NCI-H1092 (cell line): ENCODE measurements at regions not wholly inside any gene's neighbourhood (a gene's known extent, or its start where the extent isn't known, plus 50 kb on each side); places are given as distances from the start of the nearest gene placed in this dataset.

Source experiments
- DNase-seq: peaks from one replicate; lab custom pipeline; 2025; lab: John Stamatoyannopoulos, UW

DNA sequence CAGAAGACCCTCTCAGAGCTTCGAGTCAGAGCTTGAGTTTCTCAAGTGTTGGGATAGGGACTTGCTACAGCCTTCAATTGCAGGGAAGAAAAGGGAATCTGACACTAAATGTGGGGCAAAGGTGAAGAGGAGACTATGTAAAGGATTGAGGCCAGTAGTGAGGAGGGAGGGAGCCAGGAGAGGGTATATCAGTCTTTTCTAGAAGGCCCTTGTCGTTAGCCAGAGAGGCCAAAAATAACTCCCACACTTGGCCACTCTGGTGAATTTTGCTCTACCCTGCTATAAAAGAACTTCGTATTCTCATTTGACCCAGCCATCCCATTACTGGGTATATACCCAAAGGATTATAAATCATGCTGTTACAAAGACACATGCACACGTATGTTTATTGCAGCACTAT, 162.0 kb downstream of the MDFIC start:
- no peak for DNase-seq

GRCh38 chr7:115081772-115082171, 159.9 kb downstream of the MDFIC start:
- DNase-seq = no peak

GRCh38 chr7:115078851-115079250, 157.0 kb downstream of the MDFIC start:
- DNase-seq = no peak

- DNase-seq = no peak
These were observed 156.5 kb downstream of the MDFIC start for GRCh38 chr7:115078386-115078785.

GRCh38 chr7:115070311-115070710, 148.4 kb downstream of the MDFIC start:
- DNase-seq = no peak
